CD4-positive, alpha-beta T cell (primary cell): ENCODE measurements at regions not wholly inside any gene's neighbourhood (a gene's known extent, or its start where the extent isn't known, plus 50 kb on each side); places are given as distances from the start of the nearest gene placed in this dataset.

Experiments
- ATAC-seq: fragments of 200-7000 bp; cut with Tn5 transposase; one replicate; pipeline ENCODE4 v1.10.0; 2022; ENCODE audit warnings: mild to moderate bottlenecking; ENCODE audit not compliant: poor library complexity
- CTCF ChIA-PET: fragments of 350-600 bp; sonication (Branson Sonifier 250); formaldehyde crosslinking; loops from one replicate; lab custom pipeline; 2021; ENCODE audit warnings: antibody characterized with exemption, inconsistent platforms; lab: Charles Lee
- POLR2A ChIA-PET: fragments of 350-600 bp; sonication (Branson Sonifier 250); formaldehyde crosslinking; loops from one replicate; lab custom pipeline; 2021; ENCODE audit warnings: antibody characterized with exemption, inconsistent platforms; lab: Charles Lee
- DNase-seq, 14 experiments: peaks; one replicate each; pipeline ENCODE4 v3.0.0-alpha.2; 2013 to 2020; ENCODE audit warnings: mixed read lengths in 2 of 14
- H3K27ac ChIP-seq, 2 donors: one replicate each; pipeline versions ENCODE4 v1.5.1 to v1.7.0; 2013; ENCODE audit warnings: low read length in 2 of 2, low read depth in 1 of 2, mild to moderate bottlenecking in 1 of 2
- H3K27me3 ChIP-seq, 2 experiments: 1 replicate in 1 of 2; 2 replicates in 1 of 2; pipeline versions ENCODE4 v1.6.1 to v1.7.0; 2013; ENCODE audit warnings: low read length in 2 of 2, control low read depth in 1 of 2, mild to moderate bottlenecking in 1 of 2, moderate library complexity in 1 of 2; ENCODE audit not compliant: insufficient read depth in 2 of 2, control insufficient read depth in 1 of 2
- H3K36me3 ChIP-seq: one replicate; pipeline ENCODE4 v1.6.1; 2013; ENCODE audit warnings: low read length, control low read depth; ENCODE audit not compliant: insufficient read depth
- H3K4me1 ChIP-seq: one replicate; pipeline ENCODE4 v1.6.1; 2013; ENCODE audit warnings: low read length, control low read depth; ENCODE audit not compliant: insufficient read depth
- H3K4me3 ChIP-seq: one replicate; pipeline ENCODE4 v1.5.1; 2013; ENCODE audit warnings: mild to moderate bottlenecking, low read length, moderate library complexity
- H3K9me3 ChIP-seq, 2 experiments: 1 replicate in 1 of 2; 2 replicates in 1 of 2; pipeline versions ENCODE4 v1.6.1 to v1.7.0; 2013; ENCODE audit warnings: low read length in 2 of 2, mild to moderate bottlenecking in 2 of 2, control low read depth in 1 of 2, moderate library complexity in 1 of 2; ENCODE audit not compliant: control insufficient read depth in 1 of 2, insufficient read depth in 1 of 2
- H3K27ac Mint-ChIP-seq: one replicate; pipeline ENCODE4 v1.8.0; 2020; ENCODE audit warnings: mixed read lengths
- H3K27me3 Mint-ChIP-seq: one replicate; pipeline ENCODE4 v1.8.0; 2021; ENCODE audit warnings: mixed read lengths
- H3K36me3 Mint-ChIP-seq: one replicate; pipeline ENCODE4 v1.8.0; 2021; ENCODE audit warnings: low read depth, mixed read lengths
- H3K4me1 Mint-ChIP-seq: one replicate; pipeline ENCODE4 v1.8.0; 2021; ENCODE audit warnings: low read depth, mixed read lengths
- H3K4me3 Mint-ChIP-seq: one replicate; pipeline ENCODE4 v1.8.0; 2020; ENCODE audit warnings: mild to moderate bottlenecking, mixed read lengths
- H3K9me3 Mint-ChIP-seq: one replicate; pipeline ENCODE4 v1.8.0; 2020; ENCODE audit warnings: mixed read lengths
- CTCF ChIP-seq: fragments of 200-600 bp; IDR thresholded peaks from one replicate; pipeline ENCODE4 v1.8.0; 2022; ENCODE audit warnings: antibody characterized with exemption, mild to moderate bottlenecking
- intact Hi-C, 2 experiments: fragments of 100-400 bp; cut with DNase I in 1 of 2; cut with micrococcal nuclease in 1 of 2; formaldehyde crosslinking; loops; one replicate each; pipeline versions ENCODE4 v1.15.1 to v1.9.0; 2023 to 2025; cut with DNase I, micrococcal nuclease

- no peaks in the 10 kb centered on the region for H3K4me1 ChIP-seq
- ATAC-seq (no peak), DNase-seq (no peak)
- no peak for TF ChIP-seq CTCF
- peaks cover 5 to 8% of the 10 kb centered on the region in 2 experiments for H3K9me3 ChIP-seq
- Mint-ChIP-seq H3K27me3 (peaks cover 4% of the 10 kb centered on the region), H3K4me1 (no peaks in the 10 kb centered on the region), H3K9me3 (peaks cover 2% of the 10 kb centered on the region), H3K36me3 (no peaks in the 10 kb centered on the region), H3K27ac (no peak overlapping the region), H3K4me3 (no peak overlapping the region)
- no peak overlapping the region for H3K27ac ChIP-seq
- no peaks in the 10 kb centered on the region for H3K36me3 ChIP-seq
- POLR2A ChIA-PET = no interaction called here
- H3K4me3 ChIP-seq = no peak overlapping the region
- intact Hi-C loops = no loop called here
- CTCF ChIA-PET = no interaction called here
- no peaks in the 10 kb centered on the region for H3K27me3 ChIP-seq
Measured at GRCh38 chr5:6321078-6321477, 57.3 kb downstream of the MED10 start.

- ChIA-PET POLR2A (no interaction called here), CTCF (no interaction called here)
- Mint-ChIP-seq H3K36me3 (no peaks in the 10 kb centered on the region), H3K27me3 (peaks cover 12% of the 10 kb centered on the region), H3K27ac (no peak overlapping the region), H3K9me3 (peaks cover 2% of the 10 kb centered on the region), H3K4me3 (no peak overlapping the region), H3K4me1 (no peaks in the 10 kb centered on the region)
- no peak for TF ChIP-seq CTCF
- Histone ChIP-seq H3K4me1 (no peaks in the 10 kb centered on the region), H3K4me3 (no peak overlapping the region), H3K36me3 (no peaks in the 10 kb centered on the region), H3K9me3 (peaks cover 5 to 8% of the 10 kb centered on the region in 2 experiments), H3K27me3 (no peaks in the 10 kb centered on the region), H3K27ac (no peak overlapping the region)
- intact Hi-C loops = no loop called here
- ATAC-seq = no peak
- no peak for DNase-seq
Measured at GRCh38 chr5:6319116-6319515, 59.2 kb downstream of the MED10 start.

- peaks cover 2% of the 10 kb centered on the region for H3K9me3 Mint-ChIP-seq
- no peaks in the 10 kb centered on the region for H3K4me1 ChIP-seq
- no peak overlapping the region for H3K4me3 Mint-ChIP-seq
- DNase-seq (no peak), ATAC-seq (no peak)
- no peak overlapping the region for H3K27ac ChIP-seq
- ChIA-PET POLR2A (no interaction called here), CTCF (no interaction called here)
- TF ChIP-seq CTCF = no peak
- no peaks in the 10 kb centered on the region for H3K36me3 ChIP-seq
- H3K4me1 Mint-ChIP-seq = no peaks in the 10 kb centered on the region
- H3K36me3 Mint-ChIP-seq = no peaks in the 10 kb centered on the region
- no peak overlapping the region for H3K4me3 ChIP-seq
- H3K27me3 ChIP-seq = no peaks in the 10 kb centered on the region
- H3K27ac Mint-ChIP-seq = no peak overlapping the region
- H3K27me3 Mint-ChIP-seq = peaks cover 12% of the 10 kb centered on the region
- intact Hi-C loops = no loop called here
- H3K9me3 ChIP-seq = peaks cover 5 to 6% of the 10 kb centered on the region in 2 experiments
Measured at GRCh38 chr5:6317116-6317798, 61.1 kb downstream of the MED10 start.
